Neural progenitor cell (in vitro differentiated cells): ENCODE measurements at regions not wholly inside any gene's neighbourhood (a gene's known extent, or its start where the extent isn't known, plus 50 kb on each side); places are given as distances from the start of the nearest gene placed in this dataset.

Experiments used
- EZH2 ChIP-seq: fragments of 200-600 bp; sonication (generic); IDR thresholded peaks from 2 replicates; pipeline ENCODE4 v1.6.1; 2017; ENCODE audit warnings: antibody characterized with exemption, mild to moderate bottlenecking, moderate library complexity
- EZH2phosphoT487 ChIP-seq: fragments of 200-600 bp; sonication (generic); IDR thresholded peaks from 2 replicates; pipeline ENCODE4 v1.6.1; 2017; ENCODE audit warnings: antibody characterized with exemption
- TF ChIP-seq, protein P1 (sequence below): fragments of 200-600 bp; sonication (generic); IDR thresholded peaks from 2 replicates; pipeline ENCODE4 v1.5.1; 2017; ENCODE audit warnings: antibody characterized with exemption, mild to moderate bottlenecking

GRCh38 chr15:47493357-47494247 lies 223.7 kb upstream of the SEMA6D start:
- TF ChIP-seq EZH2 = no peak
- TF ChIP-seq, protein P1, sequence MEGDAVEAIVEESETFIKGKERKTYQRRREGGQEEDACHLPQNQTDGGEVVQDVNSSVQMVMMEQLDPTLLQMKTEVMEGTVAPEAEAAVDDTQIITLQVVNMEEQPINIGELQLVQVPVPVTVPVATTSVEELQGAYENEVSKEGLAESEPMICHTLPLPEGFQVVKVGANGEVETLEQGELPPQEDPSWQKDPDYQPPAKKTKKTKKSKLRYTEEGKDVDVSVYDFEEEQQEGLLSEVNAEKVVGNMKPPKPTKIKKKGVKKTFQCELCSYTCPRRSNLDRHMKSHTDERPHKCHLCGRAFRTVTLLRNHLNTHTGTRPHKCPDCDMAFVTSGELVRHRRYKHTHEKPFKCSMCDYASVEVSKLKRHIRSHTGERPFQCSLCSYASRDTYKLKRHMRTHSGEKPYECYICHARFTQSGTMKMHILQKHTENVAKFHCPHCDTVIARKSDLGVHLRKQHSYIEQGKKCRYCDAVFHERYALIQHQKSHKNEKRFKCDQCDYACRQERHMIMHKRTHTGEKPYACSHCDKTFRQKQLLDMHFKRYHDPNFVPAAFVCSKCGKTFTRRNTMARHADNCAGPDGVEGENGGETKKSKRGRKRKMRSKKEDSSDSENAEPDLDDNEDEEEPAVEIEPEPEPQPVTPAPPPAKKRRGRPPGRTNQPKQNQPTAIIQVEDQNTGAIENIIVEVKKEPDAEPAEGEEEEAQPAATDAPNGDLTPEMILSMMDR = no peak
- no peak for TF ChIP-seq EZH2phosphoT487
